CD4-positive, alpha-beta T cell (primary cell): ENCODE measurements at regions not wholly inside any gene's neighbourhood (a gene's known extent, or its start where the extent isn't known, plus 50 kb on each side); places are given as distances from the start of the nearest gene placed in this dataset.

Source experiments
- ATAC-seq: fragments of 200-7000 bp; cut with Tn5 transposase; one replicate; pipeline ENCODE4 v1.10.0; 2022; ENCODE audit warnings: mild to moderate bottlenecking; ENCODE audit not compliant: poor library complexity
- CTCF ChIA-PET: fragments of 350-600 bp; sonication (Branson Sonifier 250); formaldehyde crosslinking; loops from one replicate; lab custom pipeline; 2021; ENCODE audit warnings: antibody characterized with exemption, inconsistent platforms; lab: Charles Lee
- POLR2A ChIA-PET: fragments of 350-600 bp; sonication (Branson Sonifier 250); formaldehyde crosslinking; loops from one replicate; lab custom pipeline; 2021; ENCODE audit warnings: antibody characterized with exemption, inconsistent platforms; lab: Charles Lee
- DNase-seq, 14 experiments: peaks; one replicate each; pipeline ENCODE4 v3.0.0-alpha.2; 2013 to 2020; ENCODE audit warnings: mixed read lengths in 2 of 14
- H3K27ac ChIP-seq, 2 donors: one replicate each; pipeline versions ENCODE4 v1.5.1 to v1.7.0; 2013; ENCODE audit warnings: low read length in 2 of 2, low read depth in 1 of 2, mild to moderate bottlenecking in 1 of 2
- H3K27me3 ChIP-seq, 2 experiments: 1 replicate in 1 of 2; 2 replicates in 1 of 2; pipeline versions ENCODE4 v1.6.1 to v1.7.0; 2013; ENCODE audit warnings: low read length in 2 of 2, control low read depth in 1 of 2, mild to moderate bottlenecking in 1 of 2, moderate library complexity in 1 of 2; ENCODE audit not compliant: insufficient read depth in 2 of 2, control insufficient read depth in 1 of 2
- H3K36me3 ChIP-seq: one replicate; pipeline ENCODE4 v1.6.1; 2013; ENCODE audit warnings: low read length, control low read depth; ENCODE audit not compliant: insufficient read depth
- H3K4me1 ChIP-seq: one replicate; pipeline ENCODE4 v1.6.1; 2013; ENCODE audit warnings: low read length, control low read depth; ENCODE audit not compliant: insufficient read depth
- H3K4me3 ChIP-seq: one replicate; pipeline ENCODE4 v1.5.1; 2013; ENCODE audit warnings: mild to moderate bottlenecking, low read length, moderate library complexity
- H3K9me3 ChIP-seq, 2 experiments: 1 replicate in 1 of 2; 2 replicates in 1 of 2; pipeline versions ENCODE4 v1.6.1 to v1.7.0; 2013; ENCODE audit warnings: low read length in 2 of 2, mild to moderate bottlenecking in 2 of 2, control low read depth in 1 of 2, moderate library complexity in 1 of 2; ENCODE audit not compliant: control insufficient read depth in 1 of 2, insufficient read depth in 1 of 2
- H3K27ac Mint-ChIP-seq: one replicate; pipeline ENCODE4 v1.8.0; 2020; ENCODE audit warnings: mixed read lengths
- H3K27me3 Mint-ChIP-seq: one replicate; pipeline ENCODE4 v1.8.0; 2021; ENCODE audit warnings: mixed read lengths
- H3K36me3 Mint-ChIP-seq: one replicate; pipeline ENCODE4 v1.8.0; 2021; ENCODE audit warnings: low read depth, mixed read lengths
- H3K4me1 Mint-ChIP-seq: one replicate; pipeline ENCODE4 v1.8.0; 2021; ENCODE audit warnings: low read depth, mixed read lengths
- H3K4me3 Mint-ChIP-seq: one replicate; pipeline ENCODE4 v1.8.0; 2020; ENCODE audit warnings: mild to moderate bottlenecking, mixed read lengths
- H3K9me3 Mint-ChIP-seq: one replicate; pipeline ENCODE4 v1.8.0; 2020; ENCODE audit warnings: mixed read lengths
- CTCF ChIP-seq: fragments of 200-600 bp; IDR thresholded peaks from one replicate; pipeline ENCODE4 v1.8.0; 2022; ENCODE audit warnings: antibody characterized with exemption, mild to moderate bottlenecking
- intact Hi-C, 2 experiments: fragments of 100-400 bp; cut with DNase I in 1 of 2; cut with micrococcal nuclease in 1 of 2; formaldehyde crosslinking; loops; one replicate each; pipeline versions ENCODE4 v1.15.1 to v1.9.0; 2023 to 2025; cut with DNase I, micrococcal nuclease

GRCh38 chr5:17989567-17990563, 355.6 kb downstream of the TAF11L14 start:
- no peak for ATAC-seq
- H3K4me1 Mint-ChIP-seq = no peaks in the 10 kb centered on the region

GRCh38 chr5:17991775-17992174, 357.5 kb downstream of the TAF11L14 start:
- Mint-ChIP-seq H3K36me3 (no peaks in the 10 kb centered on the region), H3K27me3 (no peaks in the 10 kb centered on the region), H3K4me3 (no peak overlapping the region), H3K4me1 (no peaks in the 10 kb centered on the region), H3K9me3 (no peaks in the 10 kb centered on the region), H3K27ac (no peak overlapping the region)
- no peak for DNase-seq
- no peaks in the 10 kb centered on the region for H3K4me1 ChIP-seq
- no peaks in the 10 kb centered on the region for H3K27me3 ChIP-seq
- no peaks in the 10 kb centered on the region for H3K36me3 ChIP-seq
- no peak for TF ChIP-seq CTCF
- CTCF ChIA-PET = no interaction called here
- ATAC-seq = no peak
- no peak overlapping the region for H3K4me3 ChIP-seq
- H3K27ac ChIP-seq = no peak overlapping the region
- POLR2A ChIA-PET = no interaction called here
- intact Hi-C loops = no loop called here
- H3K9me3 ChIP-seq = peaks cover 0 to 3% of the 10 kb centered on the region in 2 experiments

More at GRCh38 chr5:17989567-17990563, 355.6 kb downstream of the TAF11L14 start:
- Histone ChIP-seq H3K36me3 (no peaks in the 10 kb centered on the region), H3K27ac (no peak overlapping the region), H3K4me1 (no peaks in the 10 kb centered on the region), H3K27me3 (no peaks in the 10 kb centered on the region), H3K9me3 (peaks cover 0 to 7% of the 10 kb centered on the region in 2 experiments), H3K4me3 (no peak overlapping the region)
- Mint-ChIP-seq H3K27me3 (no peaks in the 10 kb centered on the region), H3K27ac (no peak overlapping the region), H3K4me3 (no peak overlapping the region), H3K9me3 (peaks cover 2% of the 10 kb centered on the region), H3K36me3 (no peaks in the 10 kb centered on the region)
- POLR2A ChIA-PET = no interaction called here
- intact Hi-C loops = no loop called here
- no peak for DNase-seq
- no peak for TF ChIP-seq CTCF
- CTCF ChIA-PET = no interaction called here

GRCh38 chr5:17992291-17992690, 358.0 kb downstream of the TAF11L14 start:
- no peaks in the 10 kb centered on the region for H3K4me1 ChIP-seq
- ATAC-seq (no peak), DNase-seq (no peak)
- no peaks in the 10 kb centered on the region for H3K27me3 ChIP-seq
- Mint-ChIP-seq H3K4me3 (no peak overlapping the region), H3K9me3 (no peaks in the 10 kb centered on the region), H3K36me3 (no peaks in the 10 kb centered on the region), H3K27ac (no peak overlapping the region), H3K4me1 (no peaks in the 10 kb centered on the region), H3K27me3 (no peaks in the 10 kb centered on the region)
- H3K9me3 ChIP-seq = peaks cover 0 to 3% of the 10 kb centered on the region in 2 experiments
- no peaks in the 10 kb centered on the region for H3K36me3 ChIP-seq
- H3K4me3 ChIP-seq = no peak overlapping the region
- intact Hi-C loops = no loop called here
- H3K27ac ChIP-seq = no peak overlapping the region
- CTCF ChIA-PET = no interaction called here
- TF ChIP-seq CTCF = no peak
- POLR2A ChIA-PET = no interaction called here
